Liver (tissue), 8 donors: ENCODE measurements at regions not wholly inside any gene's neighbourhood (a gene's known extent, or its start where the extent isn't known, plus 50 kb on each side); places are given as distances from the start of the nearest gene placed in this dataset.
"Not testable (repeated sequence)": the region's sequence is repeated elsewhere in the genome, so short reads cannot be mapped to it uniquely, and the experiment has no call there.

Source experiments
- DNase-seq: peaks from one replicate; pipeline ENCODE4 v3.0.0-alpha.2; 2017; ENCODE audit warnings: low spot score
- H3K27ac ChIP-seq, 2 donors: one replicate each; pipeline ENCODE4 v1.7.0; 2013; ENCODE audit warnings: inconsistent platforms in 2 of 2, low read length in 2 of 2, control low read depth in 1 of 2, low read depth in 1 of 2, mild to moderate bottlenecking in 1 of 2
- H3K27me3 ChIP-seq, 4 donors: one replicate each; pipeline versions ENCODE4 v1.6.1 to v1.7.0; 2013; ENCODE audit warnings: low read length in 3 of 4, inconsistent platforms in 1 of 4, mild to moderate bottlenecking in 1 of 4, moderate library complexity in 1 of 4; ENCODE audit not compliant: control insufficient read depth in 4 of 4, insufficient read depth in 4 of 4
- H3K36me3 ChIP-seq, 4 donors: one replicate each; pipeline versions ENCODE4 v1.6.1 to v1.7.0; 2013; ENCODE audit warnings: low read length in 3 of 4, mild to moderate bottlenecking in 3 of 4, low read depth in 1 of 4, moderate library complexity in 1 of 4; ENCODE audit not compliant: control insufficient read depth in 4 of 4, insufficient read depth in 3 of 4
- H3K4me1 ChIP-seq, 4 donors: one replicate each; pipeline versions ENCODE4 v1.6.1 to v1.7.0; 2013; ENCODE audit warnings: low read length in 3 of 4, mild to moderate bottlenecking in 3 of 4, moderate library complexity in 1 of 4; ENCODE audit not compliant: control insufficient read depth in 4 of 4, insufficient read depth in 4 of 4
- H3K4me3 ChIP-seq, 3 donors: one replicate each; pipeline versions ENCODE4 v1.6.1 to v1.7.0; 2013; ENCODE audit warnings: low read length in 3 of 3, control low read depth in 1 of 3, low read depth in 1 of 3, mild to moderate bottlenecking in 1 of 3
- H3K9ac ChIP-seq, 2 donors: one replicate each; pipeline ENCODE4 v1.7.0; 2013; ENCODE audit warnings: low read length in 2 of 2, mild to moderate bottlenecking in 2 of 2, moderate library complexity in 2 of 2, control low read depth in 1 of 2, low read depth in 1 of 2
- H3K9me3 ChIP-seq, 4 donors: one replicate each; pipeline versions ENCODE4 v1.6.1 to v1.7.0; 2013; ENCODE audit warnings: low read length in 3 of 4; ENCODE audit not compliant: control insufficient read depth in 4 of 4
- ATF3 ChIP-seq: IDR thresholded peaks from 2 replicates; pipeline ENCODE4 v1.6.1; 2016; ENCODE audit warnings: antibody characterized with exemption
- CTCF ChIP-seq: fragments of 150-350 bp; IDR thresholded peaks from 2 replicates; pipeline ENCODE4 v1.5.1; 2017; ENCODE audit warnings: improper control_type of control experiment, low read depth, low read length; ENCODE audit not compliant: missing input control
- EGR1 ChIP-seq, 2 donors: IDR thresholded peaks; 2 replicates each; pipeline ENCODE4 v1.6.1; 2016 to 2018; ENCODE audit warnings: antibody characterized with exemption in 2 of 2, low read depth in 2 of 2
- FOXA1 ChIP-seq: IDR thresholded peaks from 2 replicates; pipeline ENCODE4 v1.6.1; 2016; ENCODE audit warnings: antibody characterized with exemption
- FOXA2 ChIP-seq: IDR thresholded peaks from 2 replicates; pipeline ENCODE4 v1.6.1; 2016; ENCODE audit warnings: antibody characterized with exemption
- HNF4A ChIP-seq, 2 donors: conservative IDR thresholded peaks; 2 replicates each; pipeline ENCODE4 v1.6.1; 2016; ENCODE audit warnings: antibody characterized with exemption in 2 of 2, mild to moderate bottlenecking in 2 of 2
- HNF4G ChIP-seq: IDR thresholded peaks from 2 replicates; pipeline ENCODE4 v1.6.1; 2016; ENCODE audit warnings: antibody characterized with exemption
- JUND ChIP-seq, 2 donors: IDR thresholded peaks; 2 replicates each; pipeline ENCODE4 v1.6.1; 2016; ENCODE audit warnings: antibody characterized with exemption in 2 of 2
- MAX ChIP-seq: IDR thresholded peaks from 2 replicates; pipeline ENCODE4 v1.6.1; 2016; ENCODE audit warnings: antibody characterized with exemption
- NR2F2 ChIP-seq: IDR thresholded peaks from 2 replicates; pipeline ENCODE4 v1.6.1; 2016; ENCODE audit warnings: antibody characterized with exemption
- RAD21 ChIP-seq, 2 donors: IDR thresholded peaks; 2 replicates each; pipeline ENCODE4 v1.6.1; 2016; ENCODE audit warnings: antibody characterized with exemption in 2 of 2, mild to moderate bottlenecking in 2 of 2
- REST ChIP-seq: IDR thresholded peaks from 2 replicates; pipeline ENCODE4 v1.6.1; 2016; ENCODE audit warnings: antibody characterized with exemption, mild to moderate bottlenecking
- RXRA ChIP-seq, 2 donors: IDR thresholded peaks; 2 replicates each; pipeline ENCODE4 v1.6.1; 2017 to 2018; ENCODE audit warnings: antibody characterized with exemption in 2 of 2, mild to moderate bottlenecking in 1 of 2
- SP1 ChIP-seq: IDR thresholded peaks from 2 replicates; pipeline ENCODE4 v1.6.1; 2018; ENCODE audit warnings: antibody characterized with exemption, mild to moderate bottlenecking
- TAF1 ChIP-seq: conservative IDR thresholded peaks from 2 replicates; pipeline ENCODE4 v1.6.1; 2016; ENCODE audit warnings: antibody characterized with exemption, mild to moderate bottlenecking
- YY1 ChIP-seq: IDR thresholded peaks from 2 replicates; pipeline ENCODE4 v1.6.1; 2016; ENCODE audit warnings: antibody characterized with exemption, mild to moderate bottlenecking
- WGBS: extraction: QIAGEN DNeasy Blood & Tissue Kit; methylation state at CpG from one replicate; pipeline ENCODE4 v1.1.7; 2013; 5-methylcytosine and 5-hydroxymethylcytosine counted together
- donor health status: healthy.
- donor health status: healthy.
- donor health status: healthy.
- donor health status: healthy.
- donor health status: healthy.

GRCh38 chr12:124374147-124374546 lies 79.3 kb downstream of the RFLNA start:
- no peak for DNase-seq
- no peak overlapping the region for H3K4me3 ChIP-seq
- H3K27me3 ChIP-seq = no peaks in the 10 kb centered on the region
- H3K9ac ChIP-seq = no peak overlapping the region
- no peak overlapping the region for H3K27ac ChIP-seq
- peaks cover 28 to 56% (median 47%) of the 10 kb centered on the region in 4 donors for H3K4me1 ChIP-seq
- TF ChIP-seq JUND (IDR thresholded peaks at IDR 0.05) (no peak), HNF4G (no peak), REST (no peak), TAF1 (no peak), FOXA1 (no peak), EGR1 (IDR thresholded peaks at IDR 0.05; ENCODE audit: low read depth in 2 of 2) (no peak), YY1 (no peak), RAD21 (IDR thresholded peaks at IDR 0.05) (no peak), CTCF (no peak), SP1 (no peak)
- no peaks in the 10 kb centered on the region for H3K9me3 ChIP-seq
- WGBS = 80% methylated on average over 17 of the region's 17 CpGs
- peaks cover 0 to 20% (median 11%) of the 10 kb centered on the region in 4 donors for H3K36me3 ChIP-seq

GRCh38 chr12:124373701-124374100 lies 78.8 kb downstream of the RFLNA start:
- H3K36me3 ChIP-seq = peaks cover 0 to 17% (median 11%) of the 10 kb centered on the region in 4 donors
- not testable (repeated sequence) for H3K27me3 ChIP-seq, H3K27ac ChIP-seq, H3K9ac ChIP-seq, H3K4me3 ChIP-seq, DNase-seq, H3K9me3 ChIP-seq
- H3K4me1 ChIP-seq = peaks cover 30 to 60% (median 51%) of the 10 kb centered on the region in 4 donors
- WGBS = 90% methylated on average over 20 of the region's 21 CpGs

GRCh38 chr12:124372831-124373230 lies 77.9 kb downstream of the RFLNA start:
- Histone ChIP-seq H3K4me1 (peaks cover 30 to 65% (median 53%) of the 10 kb centered on the region in 4 donors), H3K36me3 (peaks cover 0 to 13% (median 10%) of the 10 kb centered on the region in 4 donors), H3K9ac (no peak overlapping the region), H3K27me3 (no peaks in the 10 kb centered on the region), H3K9me3 (no peaks in the 10 kb centered on the region), H3K27ac (no peak overlapping the region), H3K4me3 (no peak overlapping the region)
- DNase-seq = no peak
- 97% methylated on average over 13 of the region's 13 CpGs for WGBS
- no peak for TF ChIP-seq CTCF
- TF ChIP-seq RXRA (IDR thresholded peaks at IDR 0.05) = no peak
- TF ChIP-seq REST = no peak
- no peak for TF ChIP-seq ATF3
- no peak for TF ChIP-seq SP1
- no peak for TF ChIP-seq YY1
- no peak for TF ChIP-seq MAX
- TF ChIP-seq NR2F2 = no peak
- TF ChIP-seq HNF4A (conservative IDR thresholded peaks at IDR 0.05) = no peak
- no peak for TF ChIP-seq FOXA2
- no peak for TF ChIP-seq HNF4G
- TF ChIP-seq RAD21 (IDR thresholded peaks at IDR 0.05) = no peak
- TF ChIP-seq JUND (IDR thresholded peaks at IDR 0.05) = no peak
